Left ventricle myocardium superior (tissue), 1 donor: ENCODE measurements at regions not wholly inside any gene's neighbourhood (a gene's known extent, or its start where the extent isn't known, plus 50 kb on each side); places are given as distances from the start of the nearest gene placed in this dataset.
"Not testable (repeated sequence)": the region's sequence is repeated elsewhere in the genome, so short reads cannot be mapped to it uniquely, and the experiment has no call there.

Experiments
- ATAC-seq: fragments of 200-7000 bp; cut with Tn5 transposase; one replicate; pipeline ENCODE4 v1.9.1; 2020; ENCODE audit warnings: mild to moderate bottlenecking, moderate library complexity
- DNase-seq: peaks from one replicate; pipeline ENCODE4 v3.0.0-alpha.2; 2020
- intact Hi-C: fragments of 100-400 bp; cut with micrococcal nuclease; formaldehyde crosslinking; loops from one replicate; pipeline ENCODE4 v1.11.0; 2022
- donor health status: DM: no; HTN: yes; CAD: no; lungs with severe emphysema.

DNA sequence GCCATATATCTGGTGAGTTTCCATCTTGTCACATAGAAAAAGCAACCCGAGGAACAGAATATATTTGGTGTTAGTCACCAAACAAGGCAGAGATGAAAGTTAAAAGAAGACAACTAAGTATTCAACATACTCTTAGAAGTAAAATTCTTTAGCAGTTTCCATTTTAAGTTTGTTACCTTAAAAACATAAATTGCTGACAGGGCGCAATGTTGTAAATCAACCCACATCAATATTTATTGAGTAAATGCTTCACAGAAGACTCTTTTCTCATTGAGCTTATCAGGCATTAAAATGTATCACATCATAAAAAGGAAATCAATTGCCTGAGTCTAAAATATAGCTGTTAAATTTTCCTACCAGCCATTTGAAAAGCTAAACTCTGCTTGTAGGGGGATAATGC, 603.0 kb downstream of the FBXO15 start:
- ATAC-seq (no peak), DNase-seq (no peak)
- intact Hi-C loops = no loop called here

DNA sequence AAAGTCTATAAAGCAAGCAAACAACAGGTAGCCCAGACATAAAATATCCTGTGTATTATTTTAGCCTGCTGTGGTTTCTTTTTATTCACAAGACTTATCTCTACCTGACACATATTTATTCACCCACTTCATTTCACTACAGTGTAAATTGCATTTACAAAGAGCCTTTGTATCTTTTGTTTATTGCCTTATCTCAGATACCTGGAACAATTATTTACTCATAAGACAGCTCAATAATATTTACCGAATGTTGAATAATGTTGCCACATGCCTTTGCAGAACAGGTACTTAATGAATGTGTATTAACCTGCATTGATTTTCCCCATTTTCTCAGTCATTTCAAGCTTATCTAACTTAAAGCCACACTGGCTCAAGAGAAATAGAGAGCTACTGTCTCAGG, 603.6 kb downstream of the FBXO15 start:
- ATAC-seq = no peak
- intact Hi-C loops = no loop called here
- DNase-seq = no peak

- ATAC-seq = no peak
Observed at GRCh38 chr18:73535990-73536389, 611.6 kb downstream of the FBXO15 start.

GRCh38 chr18:73535189-73535588, 612.4 kb downstream of the FBXO15 start:
- DNase-seq = no peak
- no peak for ATAC-seq
- intact Hi-C loops = no loop called here

More at GRCh38 chr18:73535990-73536389, 611.6 kb downstream of the FBXO15 start:
- DNase-seq = no peak
- intact Hi-C loops = no loop called here

GRCh38 chr18:73531601-73532000, 616.0 kb downstream of the FBXO15 start:
- no peak for ATAC-seq
- intact Hi-C loops = no loop called here

DNA sequence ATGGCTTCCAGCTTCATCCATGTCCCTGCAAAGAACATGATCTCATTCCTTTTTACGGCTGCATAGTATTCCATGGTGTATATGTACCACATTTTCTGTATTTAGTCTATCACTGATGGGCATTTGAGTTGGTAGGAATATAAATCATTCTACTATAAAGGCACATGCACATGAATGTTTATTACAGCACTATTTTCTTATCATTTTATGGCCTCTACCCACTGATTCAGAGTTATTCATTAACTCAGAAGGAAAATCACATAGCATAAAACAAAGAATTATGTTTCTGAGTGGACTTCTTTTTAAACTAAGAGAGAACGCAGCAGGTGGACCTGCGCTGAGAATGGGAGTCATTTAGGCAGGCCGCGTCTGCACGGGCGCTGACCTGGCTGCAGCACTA, 619.6 kb downstream of the FBXO15 start:
- ATAC-seq (no peak), DNase-seq (no peak)
- intact Hi-C loops = no loop called here

More at GRCh38 chr18:73531601-73532000, 616.0 kb downstream of the FBXO15 start:
- DNase-seq = no peak

GRCh38 chr18:73520229-73520628, 627.4 kb downstream of the FBXO15 start:
- intact Hi-C loops = no loop called here
- ATAC-seq = no peak
- DNase-seq = no peak

DNA sequence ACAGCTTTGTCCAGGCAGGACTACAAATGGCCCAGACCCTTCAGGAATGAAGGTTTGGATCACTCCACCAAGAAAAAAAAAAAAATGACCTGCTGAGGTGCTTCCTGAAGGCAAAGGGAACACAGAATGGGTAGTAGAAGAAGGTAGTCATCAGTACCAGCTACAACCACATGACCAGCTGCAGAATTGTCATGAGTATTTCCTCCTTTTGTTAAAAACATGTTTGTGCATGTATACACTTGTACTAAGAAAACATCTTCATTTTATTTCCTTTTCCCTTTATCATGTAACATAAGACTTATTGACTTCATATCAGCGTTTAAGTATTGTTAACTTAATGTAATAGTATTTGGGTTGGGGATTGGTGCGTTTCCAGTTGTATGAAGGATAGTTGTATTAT, 631.6 kb downstream of the FBXO15 start:
- intact Hi-C loops, ATAC-seq, DNase-seq: not testable (repeated sequence)

- ATAC-seq (no peak), DNase-seq (no peak)
- intact Hi-C loops = no loop called here
Observed at GRCh38 chr18:73514449-73514848, 633.2 kb downstream of the FBXO15 start.

- DNase-seq (no peak), ATAC-seq (no peak)
- intact Hi-C loops = no loop called here
Observed at GRCh38 chr18:73511771-73512503, 635.7 kb downstream of the FBXO15 start.

DNA sequence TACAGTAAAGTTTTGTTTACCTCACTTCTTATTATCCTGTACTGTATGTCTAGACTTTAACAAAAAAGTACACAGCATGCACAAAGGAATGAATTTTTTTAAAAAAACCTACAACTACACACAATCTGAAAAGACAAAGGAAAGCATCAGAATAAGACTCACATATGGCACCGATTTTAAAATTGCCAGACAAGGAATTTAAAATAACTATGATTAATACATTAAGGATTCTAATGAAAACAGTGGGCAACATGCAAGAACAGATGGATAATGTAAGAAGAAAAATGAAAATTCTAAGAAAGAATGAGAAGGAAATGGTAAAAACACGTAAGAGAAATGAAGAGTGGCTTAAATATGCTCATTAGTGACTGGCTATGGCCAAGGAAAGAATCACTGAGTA, 638.2 kb downstream of the FBXO15 start:
- DNase-seq (no peak), ATAC-seq (no peak)
- intact Hi-C loops = no loop called here

DNA sequence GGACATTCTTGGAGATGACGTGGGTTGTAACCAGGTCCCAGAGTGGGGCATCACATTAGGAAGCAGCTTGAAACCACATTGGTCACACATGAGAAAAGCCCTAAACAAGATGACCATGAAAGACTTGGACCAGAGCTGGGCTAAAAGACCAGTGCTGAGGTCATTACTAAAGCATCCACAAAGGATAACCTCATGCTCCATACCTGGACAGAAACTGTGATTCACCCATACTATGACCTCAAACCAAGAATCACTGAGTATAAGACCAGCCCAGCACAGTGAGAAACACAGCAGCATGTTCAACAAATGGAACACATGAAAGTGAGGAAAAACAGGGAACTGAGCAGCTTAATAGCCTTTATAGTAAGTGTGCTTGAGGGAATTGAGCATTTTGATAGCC, 635.5 kb upstream of the NETO1 start:
- DNase-seq (no peak), ATAC-seq (no peak)
- intact Hi-C loops = no loop called here

DNA sequence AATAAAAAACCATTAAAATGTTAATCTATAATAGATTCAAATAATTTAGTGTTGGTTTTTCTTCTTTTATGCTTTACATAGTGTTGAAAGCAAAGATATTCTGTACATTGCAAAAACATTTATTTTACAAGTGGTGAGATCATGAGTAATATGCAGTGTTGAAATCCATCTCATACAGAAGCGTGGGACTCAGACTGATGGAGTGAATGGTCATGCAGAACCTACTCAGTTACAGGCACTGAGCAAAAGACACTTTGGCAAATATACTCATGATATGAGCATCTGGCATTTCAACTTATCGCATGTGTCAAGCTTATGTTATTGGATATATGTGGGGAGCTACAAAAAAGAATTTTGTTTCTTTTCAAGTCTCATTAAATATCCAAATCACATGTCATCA, 620.2 kb upstream of the NETO1 start:
- DNase-seq (no peak), ATAC-seq (no peak)
- intact Hi-C loops = no loop called here

- intact Hi-C loops = no loop called here
Observed at GRCh38 chr18:73485166-73485565, 617.4 kb upstream of the NETO1 start.

DNA sequence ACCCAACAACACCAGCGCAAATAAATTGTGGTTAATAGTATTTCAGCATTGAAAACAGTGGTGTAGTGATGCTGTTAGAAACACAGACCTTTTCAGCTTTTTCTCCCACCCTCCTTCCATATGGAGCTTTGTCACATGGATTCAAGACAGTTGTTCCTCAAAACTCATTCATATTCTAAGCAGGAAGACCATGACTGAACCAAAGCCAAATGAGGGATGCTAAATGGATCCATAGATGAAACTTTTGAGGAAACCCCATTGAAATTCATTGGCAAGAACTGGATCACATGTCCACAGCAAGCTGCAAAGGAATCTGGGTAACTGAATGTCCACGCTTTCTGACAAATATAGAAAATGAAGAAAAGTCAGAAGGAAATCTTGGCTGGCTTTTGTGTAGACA, 615.1 kb upstream of the NETO1 start:
- no peak for DNase-seq
- ATAC-seq = no peak
- intact Hi-C loops = no loop called here

More at GRCh38 chr18:73485166-73485565, 617.4 kb upstream of the NETO1 start:
- ATAC-seq (no peak), DNase-seq (no peak)

- DNase-seq (no peak), ATAC-seq (no peak)
- intact Hi-C loops = no loop called here
Observed at GRCh38 chr18:73479477-73479876, 611.7 kb upstream of the NETO1 start.

DNA sequence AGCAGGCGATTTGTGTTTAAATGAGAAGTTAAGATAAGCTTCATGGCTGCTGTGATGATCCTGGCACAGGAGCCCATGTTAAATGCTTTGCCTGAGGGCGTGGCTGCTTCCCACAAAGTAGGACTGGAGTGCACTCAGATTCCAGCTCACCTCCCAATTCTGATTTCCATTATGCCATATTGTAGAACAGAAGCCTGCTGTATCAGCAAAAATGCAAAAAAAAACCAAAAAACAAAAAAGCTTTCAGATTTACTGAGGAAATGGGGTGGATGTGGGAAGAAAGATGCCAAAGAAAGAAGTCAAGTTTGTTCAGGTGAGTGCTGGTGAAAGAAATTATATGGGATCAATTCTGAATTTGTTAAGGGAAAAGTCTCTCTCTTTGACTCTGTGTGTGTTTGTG, 610.4 kb upstream of the NETO1 start:
- ATAC-seq (no peak), DNase-seq (no peak)
- intact Hi-C loops = no loop called here

DNA sequence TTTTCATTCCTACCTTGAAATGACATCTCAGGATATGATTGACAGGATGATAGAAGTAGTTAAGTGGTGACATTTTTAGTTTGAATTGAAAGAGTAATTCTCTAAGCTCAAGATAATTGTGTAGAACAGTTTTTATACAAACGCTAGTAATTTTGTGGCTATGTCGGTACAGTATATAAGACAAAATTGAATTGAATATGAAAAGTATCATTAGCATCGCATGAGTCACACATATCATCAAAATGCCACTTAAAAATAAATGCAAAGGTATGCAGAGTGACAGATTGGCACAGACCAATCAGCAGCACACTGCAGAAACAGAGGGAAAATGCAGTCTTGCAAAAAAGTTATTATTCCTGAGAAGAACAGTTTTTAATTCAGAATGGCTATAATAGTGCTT, 608.2 kb upstream of the NETO1 start:
- ATAC-seq = no peak
- intact Hi-C loops = no loop called here

DNA sequence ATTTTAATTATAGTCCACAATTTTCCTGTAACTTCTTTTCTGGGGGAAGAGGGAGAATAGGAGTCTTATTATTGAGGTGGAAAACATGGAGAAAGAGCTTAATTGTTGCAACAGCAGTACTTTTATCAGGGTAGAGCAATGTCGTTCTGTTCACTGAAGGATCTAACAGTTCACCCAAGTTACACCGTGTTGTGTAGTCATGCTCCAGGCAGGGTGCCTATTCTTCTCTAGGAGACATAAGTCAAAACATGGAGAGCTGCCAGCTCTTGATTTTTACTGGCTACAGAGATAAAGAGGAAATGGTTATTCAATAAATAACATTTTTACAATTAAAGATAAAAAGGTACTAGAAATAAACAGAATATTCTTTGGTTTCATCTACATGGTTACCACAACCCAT, 594.3 kb upstream of the NETO1 start:
- DNase-seq (no peak), ATAC-seq (no peak)
- intact Hi-C loops = no loop called here

More for the DNA sequence above, 608.2 kb upstream of the NETO1 start:
- no peak for DNase-seq

DNA sequence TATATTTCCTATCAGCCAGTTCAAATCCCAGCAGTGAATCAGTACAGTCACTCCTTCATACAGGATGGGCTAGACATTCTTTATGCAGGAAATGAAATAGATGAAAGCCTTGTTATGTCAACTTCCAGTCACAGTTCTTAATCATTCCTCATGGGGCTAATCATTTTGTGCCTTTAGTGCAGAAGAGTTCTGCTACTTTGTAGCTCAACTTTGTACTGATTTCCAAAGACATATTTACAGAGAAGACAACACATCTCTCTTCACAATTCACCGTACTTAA, 593.9 kb upstream of the NETO1 start:
- ATAC-seq = no peak
- intact Hi-C loops = no loop called here

GRCh38 chr18:73461038-73461779, 593.4 kb upstream of the NETO1 start:
- DNase-seq (no peak), ATAC-seq (no peak)
- intact Hi-C loops = no loop called here

More for the DNA sequence above, 593.9 kb upstream of the NETO1 start:
- DNase-seq = no peak
